Endothelial cell of umbilical vein (primary cell): ENCODE measurements at regions not wholly inside any gene's neighbourhood (a gene's known extent, or its start where the extent isn't known, plus 50 kb on each side); places are given as distances from the start of the nearest gene placed in this dataset.

ENCODE experiments used
- BruUV-seq: library from RNA; stranded (reverse); fragments of 400-500 nt; replicated peaks from 2 replicates; lab custom pipeline; 2021; lab: Mats Ljungman, UMichigan
- CTCF ChIA-PET: fragments of 300-600, 350-600 bp; sonication (Branson Sonifier 250); formaldehyde crosslinking; loops from one replicate; lab custom pipeline; 2021; ENCODE audit warnings: antibody characterized with exemption, inconsistent platforms; lab: Charles Lee
- POLR2A ChIA-PET: fragments of 300-600, 350-600 bp; sonication (Branson Sonifier 250); formaldehyde crosslinking; loops from one replicate; lab custom pipeline; 2021; ENCODE audit warnings: antibody characterized with exemption, inconsistent platforms; lab: Charles Lee
- DNase-seq: peaks from one replicate; pipeline ENCODE4 v3.0.0-alpha.2; 2011; ENCODE audit warnings: low read depth, low spot score
- FAIRE-seq: peaks from 2 replicates; lab custom pipeline; 2011; peaks lifted over from hg19 to GRCh38; lab: Jason Lieb, UNC
- H2AFZ ChIP-seq: 2 replicates; pipeline ENCODE4 v1.6.0; 2012; ENCODE audit warnings: low read depth, low read length, control low read depth, inconsistent platforms
- H3K27ac ChIP-seq: 2 replicates; pipeline ENCODE4 v1.5.1; 2011; ENCODE audit warnings: low read depth, mild to moderate bottlenecking, control low read depth, low read length, moderate library complexity; ENCODE audit not compliant: insufficient read depth
- H3K27me3 ChIP-seq, 2 experiments: 2 replicates each; pipeline versions ENCODE4 v1.6.0 to v1.6.1; 2011; ENCODE audit warnings: low read length in 2 of 2, mixed read lengths in 1 of 2; ENCODE audit not compliant: control insufficient read depth in 2 of 2, insufficient read depth in 2 of 2
- H3K36me3 ChIP-seq, 2 experiments: 2 replicates in 1 of 2; 3 replicates in 1 of 2; pipeline ENCODE4 v1.5.1; 2011; ENCODE audit warnings: low read length in 2 of 2, mild to moderate bottlenecking in 1 of 2, moderate library complexity in 1 of 2; ENCODE audit not compliant: control insufficient read depth in 2 of 2, insufficient read depth in 2 of 2; ENCODE audit errors: extremely low read depth in 1 of 2
- H3K4me1 ChIP-seq: 3 replicates; pipeline ENCODE4 v1.5.1; 2011; ENCODE audit warnings: mild to moderate bottlenecking, low read length; ENCODE audit not compliant: control insufficient read depth, insufficient read depth; ENCODE audit errors: extremely low read depth
- H3K4me2 ChIP-seq: 2 replicates; pipeline ENCODE4 v1.6.1; 2011; ENCODE audit warnings: low read length, control low read depth, mixed read lengths; ENCODE audit not compliant: insufficient read depth
- H3K4me3 ChIP-seq, 3 experiments: fragments of 200-600 bp in 1 of 3; sonication (generic), shearing (Covaris generic) in 1 of 3; replicated peaks in 1 of 3; 2 replicates each; pipeline ENCODE4 v1.5.1; 2011 to 2016; ENCODE audit warnings: control low read depth in 3 of 3, low read length in 3 of 3, mild to moderate bottlenecking in 2 of 3, inconsistent platforms in 1 of 3, low read depth in 1 of 3, moderate library complexity in 1 of 3; ENCODE audit not compliant: insufficient read depth in 1 of 3
- H3K79me2 ChIP-seq: 2 replicates; pipeline ENCODE4 v1.6.0; 2012; ENCODE audit warnings: low read length, inconsistent platforms; ENCODE audit not compliant: control insufficient read depth, insufficient read depth
- H3K9ac ChIP-seq: replicated peaks from 2 replicates; pipeline ENCODE3; 2011; ENCODE audit warnings: low read length, control low read depth; ENCODE audit not compliant: insufficient read depth; ENCODE audit errors: extremely low read depth
- H3K9me1 ChIP-seq: replicated peaks from 3 replicates; pipeline ENCODE4 v1.6.0; 2011; ENCODE audit warnings: mild to moderate bottlenecking, low read length; ENCODE audit not compliant: control insufficient read depth, insufficient read depth; ENCODE audit errors: extremely low read depth
- H3K9me3 ChIP-seq: replicated peaks from 2 replicates; pipeline ENCODE4 v1.5.1; 2012; ENCODE audit warnings: low read length, inconsistent platforms; ENCODE audit not compliant: control insufficient read depth, insufficient read depth
- H4K20me1 ChIP-seq: replicated peaks from 2 replicates; pipeline ENCODE3; 2011; ENCODE audit warnings: mild to moderate bottlenecking, low read length; ENCODE audit not compliant: control insufficient read depth, insufficient read depth; ENCODE audit errors: extremely low read depth
- EZH2 ChIP-seq: IDR thresholded peaks from 2 replicates; pipeline ENCODE4 v1.6.1; 2012; ENCODE audit warnings: borderline replicate concordance, low read depth, mild to moderate bottlenecking, moderate library complexity, low read length, inconsistent platforms; ENCODE audit not compliant: severe bottlenecking
- FOS ChIP-seq: IDR thresholded peaks from 2 replicates; pipeline ENCODE4 v1.6.1; 2011; ENCODE audit warnings: mild to moderate bottlenecking, low read length, moderate library complexity, borderline replicate concordance; ENCODE audit not compliant: insufficient read depth
- GATA2 ChIP-seq: IDR thresholded peaks from 2 replicates; pipeline ENCODE4 v1.7.0; 2011; ENCODE audit warnings: low read depth, mild to moderate bottlenecking, moderate library complexity, mixed read lengths, low read length; ENCODE audit not compliant: insufficient read length, insufficient read depth
- JUN ChIP-seq: IDR thresholded peaks from 2 replicates; pipeline ENCODE4 v1.6.1; 2011; ENCODE audit warnings: borderline replicate concordance, low read depth; ENCODE audit not compliant: insufficient read length, insufficient read depth
- MYC ChIP-seq: IDR thresholded peaks from one replicate; pipeline ENCODE4 v1.6.1; 2011; ENCODE audit warnings: mild to moderate bottlenecking, low read depth, low read length
- POLR2A ChIP-seq: IDR thresholded peaks from 2 replicates; pipeline ENCODE4 v1.6.1; 2012; ENCODE audit warnings: low read depth, mild to moderate bottlenecking, control low read depth, low read length
- POLR2AphosphoS5 ChIP-seq: IDR thresholded peaks from 2 replicates; pipeline ENCODE4 v1.6.1; 2012; ENCODE audit warnings: low read depth, mild to moderate bottlenecking, control low read depth, low read length, moderate library complexity; ENCODE audit not compliant: insufficient read depth
- dilution Hi-C: fragments of 300-500 bp; cut with MboI; formaldehyde crosslinking; loops from one replicate; pipeline ENCODE4 v1.15.0; 2019; ENCODE audit warnings: low sequenced_read_pairs; ENCODE audit not compliant: extremely low pct_ligation_motif_present
- intact Hi-C: fragments of 100-400 bp; cut with micrococcal nuclease; formaldehyde crosslinking; loops from one replicate; pipeline ENCODE4 v1.10.0; 2022
- TF ChIP-seq, protein P1 (sequence below): IDR thresholded peaks from 2 replicates; pipeline ENCODE4 v1.6.1; 2011; ENCODE audit not compliant: insufficient read depth, insufficient read length
- TF ChIP-seq, protein P2 (sequence below), 2 donors: IDR thresholded peaks; 1 replicate in 1 of 2; 2 replicates in 1 of 2; pipeline ENCODE4 v1.5.1; 2011; ENCODE audit warnings: low read length in 2 of 2, mild to moderate bottlenecking in 2 of 2, moderate library complexity in 2 of 2, control low read depth in 1 of 2, inconsistent platforms in 1 of 2, low read depth in 1 of 2; ENCODE audit not compliant: insufficient read depth in 1 of 2; ENCODE audit errors: extremely low read depth in 1 of 2

GRCh38 chr9:89675058-89675742, 70.4 kb downstream of the GADD45G start:
- BruUV-seq: no TSS peak
- no peaks in the 10 kb centered on the region for H3K36me3 ChIP-seq
- H3K79me2 ChIP-seq: no peaks in the 10 kb centered on the region
- CTCF ChIA-PET: no interaction called here
- no peak overlapping the region for H3K4me3 ChIP-seq
- H3K27ac ChIP-seq: no peak overlapping the region
- H3K9me1 ChIP-seq: no peaks in the 10 kb centered on the region
- no peaks in the 10 kb centered on the region for H3K27me3 ChIP-seq
- H2AFZ ChIP-seq: no peak overlapping the region
- no peak overlapping the region for H3K4me2 ChIP-seq
- no peaks in the 10 kb centered on the region for H4K20me1 ChIP-seq
- no peaks in the 10 kb centered on the region for H3K4me1 ChIP-seq
- POLR2A ChIA-PET: no interaction called here
- H3K9me3 ChIP-seq: no peaks in the 10 kb centered on the region
- FAIRE-seq (no peak), DNase-seq (no peak)
- TF ChIP-seq POLR2A: no peak
- no peak for TF ChIP-seq EZH2
- TF ChIP-seq JUN: no peak
- TF ChIP-seq FOS: no peak
- no peak for TF ChIP-seq GATA2
- TF ChIP-seq, protein P1, sequence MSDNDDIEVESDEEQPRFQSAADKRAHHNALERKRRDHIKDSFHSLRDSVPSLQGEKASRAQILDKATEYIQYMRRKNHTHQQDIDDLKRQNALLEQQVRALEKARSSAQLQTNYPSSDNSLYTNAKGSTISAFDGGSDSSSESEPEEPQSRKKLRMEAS: no peak
- no peak for TF ChIP-seq MYC
- TF ChIP-seq, protein P2, sequence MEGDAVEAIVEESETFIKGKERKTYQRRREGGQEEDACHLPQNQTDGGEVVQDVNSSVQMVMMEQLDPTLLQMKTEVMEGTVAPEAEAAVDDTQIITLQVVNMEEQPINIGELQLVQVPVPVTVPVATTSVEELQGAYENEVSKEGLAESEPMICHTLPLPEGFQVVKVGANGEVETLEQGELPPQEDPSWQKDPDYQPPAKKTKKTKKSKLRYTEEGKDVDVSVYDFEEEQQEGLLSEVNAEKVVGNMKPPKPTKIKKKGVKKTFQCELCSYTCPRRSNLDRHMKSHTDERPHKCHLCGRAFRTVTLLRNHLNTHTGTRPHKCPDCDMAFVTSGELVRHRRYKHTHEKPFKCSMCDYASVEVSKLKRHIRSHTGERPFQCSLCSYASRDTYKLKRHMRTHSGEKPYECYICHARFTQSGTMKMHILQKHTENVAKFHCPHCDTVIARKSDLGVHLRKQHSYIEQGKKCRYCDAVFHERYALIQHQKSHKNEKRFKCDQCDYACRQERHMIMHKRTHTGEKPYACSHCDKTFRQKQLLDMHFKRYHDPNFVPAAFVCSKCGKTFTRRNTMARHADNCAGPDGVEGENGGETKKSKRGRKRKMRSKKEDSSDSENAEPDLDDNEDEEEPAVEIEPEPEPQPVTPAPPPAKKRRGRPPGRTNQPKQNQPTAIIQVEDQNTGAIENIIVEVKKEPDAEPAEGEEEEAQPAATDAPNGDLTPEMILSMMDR (IDR thresholded peaks at IDR 0.05; ENCODE audit: extremely low read depth in 1 of 2, insufficient read depth in 1 of 2, low read depth in 1 of 2, low read length in 2 of 2): no peak
- TF ChIP-seq POLR2AphosphoS5: no peak
- no peak overlapping the region for H3K9ac ChIP-seq
- dilution Hi-C loops: no loop called here
- intact Hi-C loops: no loop called here
